Type B pancreatic cell (in vitro differentiated cells): ENCODE measurements at regions not wholly inside any gene's neighbourhood (a gene's known extent, or its start where the extent isn't known, plus 50 kb on each side); places are given as distances from the start of the nearest gene placed in this dataset.

Experiments used
- DNase-seq: peaks from one replicate; pipeline ENCODE4 v3.0.0; 2021; ENCODE audit warnings: mixed read lengths; ENCODE audit not compliant: unreplicated experiment; ENCODE audit errors: extremely low spot score
- H3K27ac Mint-ChIP-seq: 2 replicates; pipeline ENCODE4 v1.8.0; 2021; ENCODE audit warnings: mild to moderate bottlenecking, mixed read lengths
- H3K27me3 Mint-ChIP-seq: 2 replicates; pipeline ENCODE4 v1.8.0; 2021; ENCODE audit warnings: mixed read lengths
- H3K36me3 Mint-ChIP-seq: 2 replicates; pipeline ENCODE4 v1.8.0; 2021; ENCODE audit warnings: mixed read lengths
- H3K4me1 Mint-ChIP-seq: one replicate; pipeline ENCODE4 v1.8.0; 2021; ENCODE audit warnings: mixed read lengths; ENCODE audit not compliant: unreplicated experiment
- H3K4me3 Mint-ChIP-seq: 2 replicates; pipeline ENCODE4 v1.8.0; 2021; ENCODE audit warnings: mild to moderate bottlenecking, mixed read lengths
- H3K9me3 Mint-ChIP-seq: 2 replicates; pipeline ENCODE4 v1.8.0; 2021; ENCODE audit warnings: mixed read lengths
- TF ChIP-seq, protein P1 (sequence below): fragments of 200-600 bp; sonication (generic); conservative IDR thresholded peaks from 2 replicates; pipeline ENCODE4 v1.5.0; 2021; ENCODE audit warnings: antibody characterized with exemption, mild to moderate bottlenecking

- no peak for DNase-seq
- H3K9me3 Mint-ChIP-seq = no peaks in the 10 kb centered on the region
- peaks cover 12% of the 10 kb centered on the region for H3K27me3 Mint-ChIP-seq
- no peak overlapping the region for H3K4me3 Mint-ChIP-seq
- TF ChIP-seq, protein P1, sequence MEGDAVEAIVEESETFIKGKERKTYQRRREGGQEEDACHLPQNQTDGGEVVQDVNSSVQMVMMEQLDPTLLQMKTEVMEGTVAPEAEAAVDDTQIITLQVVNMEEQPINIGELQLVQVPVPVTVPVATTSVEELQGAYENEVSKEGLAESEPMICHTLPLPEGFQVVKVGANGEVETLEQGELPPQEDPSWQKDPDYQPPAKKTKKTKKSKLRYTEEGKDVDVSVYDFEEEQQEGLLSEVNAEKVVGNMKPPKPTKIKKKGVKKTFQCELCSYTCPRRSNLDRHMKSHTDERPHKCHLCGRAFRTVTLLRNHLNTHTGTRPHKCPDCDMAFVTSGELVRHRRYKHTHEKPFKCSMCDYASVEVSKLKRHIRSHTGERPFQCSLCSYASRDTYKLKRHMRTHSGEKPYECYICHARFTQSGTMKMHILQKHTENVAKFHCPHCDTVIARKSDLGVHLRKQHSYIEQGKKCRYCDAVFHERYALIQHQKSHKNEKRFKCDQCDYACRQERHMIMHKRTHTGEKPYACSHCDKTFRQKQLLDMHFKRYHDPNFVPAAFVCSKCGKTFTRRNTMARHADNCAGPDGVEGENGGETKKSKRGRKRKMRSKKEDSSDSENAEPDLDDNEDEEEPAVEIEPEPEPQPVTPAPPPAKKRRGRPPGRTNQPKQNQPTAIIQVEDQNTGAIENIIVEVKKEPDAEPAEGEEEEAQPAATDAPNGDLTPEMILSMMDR = no peak
- H3K4me1 Mint-ChIP-seq = peaks cover 25% of the 10 kb centered on the region
- H3K36me3 Mint-ChIP-seq = peaks cover 8% of the 10 kb centered on the region
- H3K27ac Mint-ChIP-seq = no peak overlapping the region
These were observed 50.2 kb upstream of the CDK1 start for GRCh38 chr10:60728056-60728455.

DNA sequence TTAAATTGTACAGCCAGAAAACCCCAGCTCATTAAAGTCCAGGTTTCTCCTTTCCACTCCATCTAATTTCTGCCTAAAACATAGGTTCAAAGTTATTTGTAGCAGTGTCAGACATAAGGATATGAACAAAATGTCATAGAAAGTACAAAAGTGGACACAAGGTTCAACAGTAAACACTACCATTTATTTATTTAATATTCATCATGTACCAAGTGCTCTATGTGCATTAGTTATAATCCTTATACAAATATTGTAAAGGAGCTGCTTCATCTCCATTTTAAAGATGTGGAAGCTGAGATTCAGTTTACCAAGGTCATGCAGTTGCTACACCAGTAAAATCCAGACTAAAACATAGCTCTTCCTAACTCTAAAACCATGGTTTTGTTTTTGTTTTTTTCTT, 52.0 kb upstream of the CDK1 start:
- TF ChIP-seq, protein P1 = no peak
- no peaks in the 10 kb centered on the region for H3K27me3 Mint-ChIP-seq
- H3K4me3 Mint-ChIP-seq = no peak overlapping the region
- no peaks in the 10 kb centered on the region for H3K9me3 Mint-ChIP-seq
- H3K27ac Mint-ChIP-seq = no peak overlapping the region
- peaks cover 8% of the 10 kb centered on the region for H3K36me3 Mint-ChIP-seq
- no peak for DNase-seq
- H3K4me1 Mint-ChIP-seq = peaks cover 13% of the 10 kb centered on the region

GRCh38 chr10:60722623-60723022, 55.7 kb upstream of the CDK1 start:
- Mint-ChIP-seq H3K36me3 (peaks cover 3% of the 10 kb centered on the region), H3K27ac (no peak overlapping the region)
- TF ChIP-seq, protein P1 = no peak

DNA sequence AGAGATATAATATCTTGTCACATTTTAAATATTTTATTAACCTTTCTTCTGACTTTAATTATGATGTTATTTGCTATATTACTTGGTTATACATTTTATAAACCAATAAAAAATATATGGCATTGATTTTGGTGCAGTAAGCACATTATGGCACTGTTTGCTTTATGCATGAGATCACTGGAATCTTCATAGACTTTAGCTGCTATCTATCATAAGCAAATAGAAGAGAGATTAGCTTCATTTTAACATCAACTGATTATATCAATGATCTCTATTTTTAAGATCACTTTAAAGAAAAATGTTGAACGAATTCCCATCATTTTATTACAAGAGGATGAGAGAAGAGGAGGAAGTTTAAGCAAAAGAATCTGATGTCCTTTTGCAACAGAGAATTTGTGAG, 58.6 kb upstream of the CDK1 start:
- Mint-ChIP-seq H3K9me3 (no peaks in the 10 kb centered on the region), H3K27ac (no peak overlapping the region), H3K27me3 (no peaks in the 10 kb centered on the region), H3K4me1 (no peaks in the 10 kb centered on the region), H3K36me3 (no peaks in the 10 kb centered on the region), H3K4me3 (no peak overlapping the region)
- TF ChIP-seq, protein P1 = no peak
- DNase-seq = no peak

More at GRCh38 chr10:60722623-60723022, 55.7 kb upstream of the CDK1 start:
- no peak for DNase-seq
- Mint-ChIP-seq H3K4me1 (peaks cover 5% of the 10 kb centered on the region), H3K27me3 (no peaks in the 10 kb centered on the region), H3K4me3 (no peak overlapping the region), H3K9me3 (no peaks in the 10 kb centered on the region)

GRCh38 chr10:60718886-60719285, 59.4 kb upstream of the CDK1 start:
- no peak overlapping the region for H3K4me3 Mint-ChIP-seq
- no peaks in the 10 kb centered on the region for H3K36me3 Mint-ChIP-seq
- TF ChIP-seq, protein P1 = no peak
- H3K27me3 Mint-ChIP-seq = no peaks in the 10 kb centered on the region
- no peaks in the 10 kb centered on the region for H3K9me3 Mint-ChIP-seq
- H3K4me1 Mint-ChIP-seq = no peaks in the 10 kb centered on the region
- no peak overlapping the region for H3K27ac Mint-ChIP-seq
- no peak for DNase-seq

- Mint-ChIP-seq H3K27me3 (no peaks in the 10 kb centered on the region), H3K4me3 (no peak overlapping the region), H3K4me1 (no peaks in the 10 kb centered on the region), H3K36me3 (no peaks in the 10 kb centered on the region), H3K27ac (no peak overlapping the region), H3K9me3 (no peaks in the 10 kb centered on the region)
- TF ChIP-seq, protein P1 = no peak
- no peak for DNase-seq
These were observed 60.4 kb upstream of the CDK1 start for GRCh38 chr10:60717852-60718251.
